Suprapubic skin (tissue), 4 donors: ENCODE measurements at regions not wholly inside any gene's neighbourhood (a gene's known extent, or its start where the extent isn't known, plus 50 kb on each side); places are given as distances from the start of the nearest gene placed in this dataset.
A peak's percentile ranks its signal among the peaks of the same experiment; 100 is the strongest.

Source experiments
- DNase-seq, 2 donors: peaks; one replicate each; pipeline ENCODE4 v3.0.0-alpha.2; 2019; ENCODE audit warnings: low spot score in 2 of 2
- H3K27ac ChIP-seq: fragments of 200-600 bp; sonication (generic); one replicate; pipeline ENCODE4 v1.5.1; 2019
- H3K27me3 ChIP-seq: fragments of 200-600 bp; sonication (generic); one replicate; pipeline ENCODE4 v1.5.1; 2019
- H3K36me3 ChIP-seq: fragments of 200-600 bp; sonication (generic); one replicate; pipeline ENCODE4 v1.5.1; 2019
- H3K4me1 ChIP-seq: fragments of 200-600 bp; sonication (generic); one replicate; pipeline ENCODE4 v1.5.1; 2019
- H3K4me3 ChIP-seq: fragments of 200-600 bp; sonication (generic); one replicate; pipeline ENCODE4 v1.5.1; 2019; ENCODE audit warnings: mild to moderate bottlenecking
- H3K9me3 ChIP-seq: fragments of 200-600 bp; sonication (generic); one replicate; pipeline ENCODE4 v1.5.1; 2019
- EP300 ChIP-seq: sonication (generic); formaldehyde crosslinking; IDR thresholded peaks from one replicate; pipeline ENCODE4 v1.6.1; 2017; ENCODE audit warnings: antibody characterized with exemption
- POLR2A ChIP-seq, 2 donors: fragments of 450-650 bp; IDR thresholded peaks; one replicate each; pipeline ENCODE4 v1.6.1; 2017; ENCODE audit warnings: antibody characterized with exemption in 2 of 2, mild to moderate bottlenecking in 2 of 2, moderate library complexity in 2 of 2
- POLR2AphosphoS5 ChIP-seq, 3 donors: sonication (generic); formaldehyde crosslinking; IDR thresholded peaks; one replicate each; pipeline ENCODE4 v1.6.1; 2017; ENCODE audit warnings: antibody characterized with exemption in 3 of 3
- WGBS: methylation state at CpG from one replicate; pipeline ENCODE4 v1.1.5; 2018; 5-methylcytosine and 5-hydroxymethylcytosine counted together
- TF ChIP-seq, protein P1 (sequence below), 2 donors: fragments of 200-600 bp in 1 of 2; fragments of 450-650 bp in 1 of 2; sonication (generic) in 1 of 2; IDR thresholded peaks; one replicate each; pipeline ENCODE4 v1.5.1; 2016 to 2019; ENCODE audit warnings: antibody characterized with exemption in 2 of 2, mild to moderate bottlenecking in 1 of 2, moderate library complexity in 1 of 2

DNA sequence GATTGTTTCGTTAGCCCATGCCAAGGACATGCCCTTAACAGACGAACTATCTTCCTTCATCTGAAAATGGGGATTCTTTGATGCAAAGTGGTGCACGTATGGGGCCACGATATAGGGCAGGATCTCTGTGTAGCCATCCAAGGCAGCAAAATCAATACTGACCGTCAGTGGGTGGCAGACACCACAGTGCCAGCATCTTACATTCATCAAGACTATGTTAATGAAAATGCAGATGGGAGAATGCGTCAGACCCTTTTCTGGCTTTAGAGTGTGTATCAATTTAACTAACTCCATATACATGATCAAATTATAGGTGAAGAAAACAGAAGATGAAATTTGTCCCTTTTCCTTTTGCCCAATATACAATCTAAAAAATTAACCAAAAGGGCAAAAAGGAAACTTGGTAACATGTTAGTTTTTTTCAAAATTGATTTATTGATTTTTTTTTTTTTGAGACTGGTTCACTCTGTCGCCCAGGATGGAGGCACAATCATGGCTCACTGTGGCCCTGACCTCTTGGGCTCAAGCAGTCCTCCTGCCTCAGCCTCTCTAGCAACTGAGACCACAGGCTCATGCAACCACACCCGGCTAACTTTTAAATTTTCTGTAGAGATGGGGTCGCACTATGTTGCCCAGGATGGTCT, 169.2 kb upstream of the SPRY4 start:
- Histone ChIP-seq H3K9me3 (no peaks in the 10 kb centered on the region), H3K4me1 (peaks cover 10% of the 10 kb centered on the region), H3K27ac (no peak overlapping the region), H3K36me3 (no peaks in the 10 kb centered on the region), H3K27me3 (no peaks in the 10 kb centered on the region), H3K4me3 (no peak overlapping the region)
- WGBS = 89% methylated on average over 9 of the region's 9 CpGs
- TF ChIP-seq EP300 (no peak), POLR2A (IDR thresholded peaks at IDR 0.05) (no peak), POLR2AphosphoS5 (IDR thresholded peaks at IDR 0.05) (no peak)
- TF ChIP-seq, protein P1, sequence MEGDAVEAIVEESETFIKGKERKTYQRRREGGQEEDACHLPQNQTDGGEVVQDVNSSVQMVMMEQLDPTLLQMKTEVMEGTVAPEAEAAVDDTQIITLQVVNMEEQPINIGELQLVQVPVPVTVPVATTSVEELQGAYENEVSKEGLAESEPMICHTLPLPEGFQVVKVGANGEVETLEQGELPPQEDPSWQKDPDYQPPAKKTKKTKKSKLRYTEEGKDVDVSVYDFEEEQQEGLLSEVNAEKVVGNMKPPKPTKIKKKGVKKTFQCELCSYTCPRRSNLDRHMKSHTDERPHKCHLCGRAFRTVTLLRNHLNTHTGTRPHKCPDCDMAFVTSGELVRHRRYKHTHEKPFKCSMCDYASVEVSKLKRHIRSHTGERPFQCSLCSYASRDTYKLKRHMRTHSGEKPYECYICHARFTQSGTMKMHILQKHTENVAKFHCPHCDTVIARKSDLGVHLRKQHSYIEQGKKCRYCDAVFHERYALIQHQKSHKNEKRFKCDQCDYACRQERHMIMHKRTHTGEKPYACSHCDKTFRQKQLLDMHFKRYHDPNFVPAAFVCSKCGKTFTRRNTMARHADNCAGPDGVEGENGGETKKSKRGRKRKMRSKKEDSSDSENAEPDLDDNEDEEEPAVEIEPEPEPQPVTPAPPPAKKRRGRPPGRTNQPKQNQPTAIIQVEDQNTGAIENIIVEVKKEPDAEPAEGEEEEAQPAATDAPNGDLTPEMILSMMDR (IDR thresholded peaks at IDR 0.05) = no peak
- DNase-seq = no peak

DNA sequence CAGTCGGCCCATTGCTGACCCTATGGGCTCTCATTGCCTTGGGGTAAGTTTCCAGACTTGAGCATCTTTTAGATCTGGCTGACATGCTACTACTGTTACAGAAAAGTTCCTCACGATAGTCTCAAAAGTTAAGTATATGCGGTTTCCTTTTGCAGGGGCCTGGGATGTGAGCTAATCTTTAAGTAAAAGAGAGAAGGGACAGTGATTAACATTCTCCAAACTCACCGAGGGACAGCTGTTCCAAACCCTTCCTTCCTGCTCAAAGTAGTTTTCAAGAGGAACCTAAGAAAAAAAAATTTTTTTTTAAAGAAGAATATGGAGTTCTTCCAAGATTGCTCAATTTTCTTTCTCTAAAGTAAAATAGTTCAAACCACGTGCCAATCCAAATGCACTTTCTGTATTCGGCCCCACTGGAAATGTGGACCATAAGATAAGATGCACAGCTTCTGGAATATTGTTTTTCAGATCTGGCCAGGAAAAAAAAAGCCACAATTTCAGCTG, 168.0 kb upstream of the SPRY4 start:
- 24% methylated on average over 6 of the region's 6 CpGs for WGBS
- DNase-seq = no peak
- Histone ChIP-seq H3K9me3 (no peaks in the 10 kb centered on the region), H3K27ac (peak overlapping the region; percentile 50), H3K27me3 (no peaks in the 10 kb centered on the region), H3K36me3 (no peaks in the 10 kb centered on the region), H3K4me1 (peaks cover 10% of the 10 kb centered on the region), H3K4me3 (no peak overlapping the region)
- TF ChIP-seq POLR2A (IDR thresholded peaks at IDR 0.05) (no peak), POLR2AphosphoS5 (IDR thresholded peaks at IDR 0.05) (no peak), EP300 (no peak)
- TF ChIP-seq, protein P1 (IDR thresholded peaks at IDR 0.05) = no peak

DNA sequence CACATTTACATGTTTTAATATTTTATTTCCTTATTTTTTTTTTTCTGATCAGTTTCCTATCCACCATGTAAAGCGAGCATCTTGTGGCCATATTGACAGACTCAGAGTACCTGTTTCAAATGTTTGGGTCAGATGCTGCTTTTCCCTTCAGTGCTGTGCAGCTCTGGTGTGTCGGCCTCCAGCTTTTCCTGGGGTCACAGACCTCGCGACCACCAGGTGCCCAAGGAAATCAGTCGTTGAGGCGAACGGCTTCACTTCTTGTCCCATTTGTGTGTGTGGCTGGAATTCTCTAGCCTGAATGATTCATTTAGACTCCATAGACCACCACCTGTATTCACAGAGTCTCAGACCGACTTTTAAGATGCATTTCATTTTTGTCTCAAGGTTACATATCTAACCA, 166.9 kb upstream of the SPRY4 start:
- Histone ChIP-seq H3K4me1 (peaks cover 10% of the 10 kb centered on the region), H3K27me3 (no peaks in the 10 kb centered on the region), H3K9me3 (no peaks in the 10 kb centered on the region), H3K36me3 (no peaks in the 10 kb centered on the region), H3K4me3 (no peak overlapping the region), H3K27ac (no peak overlapping the region)
- no peak for TF ChIP-seq POLR2AphosphoS5 (IDR thresholded peaks at IDR 0.05)
- TF ChIP-seq, protein P1 (IDR thresholded peaks at IDR 0.05) = no peak
- no peak for TF ChIP-seq POLR2A (IDR thresholded peaks at IDR 0.05)
- TF ChIP-seq EP300 = no peak
- no peak for DNase-seq
- 76% methylated on average over 8 of the region's 8 CpGs for WGBS

DNA sequence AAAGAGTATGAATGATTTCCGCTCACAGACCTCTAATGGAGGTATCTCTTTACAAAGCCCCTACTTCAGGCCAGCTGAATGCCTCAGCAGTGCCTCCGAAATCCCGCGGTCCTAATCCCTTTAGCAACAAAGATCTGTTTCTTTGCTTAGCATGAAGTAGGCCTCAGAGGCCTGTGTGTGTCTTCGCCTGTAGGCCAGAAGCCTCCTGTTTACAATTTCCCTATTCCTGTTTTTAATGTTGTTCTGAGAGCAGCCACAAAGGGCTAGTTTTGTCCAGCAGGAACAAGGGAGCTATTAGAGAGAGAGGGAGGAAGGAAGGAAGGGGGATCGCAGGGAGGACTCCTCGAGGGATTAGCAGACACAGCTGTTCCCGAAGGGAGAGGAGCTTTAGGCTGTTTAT, 166.4 kb upstream of the SPRY4 start:
- Histone ChIP-seq H3K4me1 (peaks cover 10% of the 10 kb centered on the region), H3K4me3 (no peak overlapping the region), H3K27me3 (no peaks in the 10 kb centered on the region), H3K9me3 (no peaks in the 10 kb centered on the region), H3K27ac (peak overlapping the region; percentile 20), H3K36me3 (no peaks in the 10 kb centered on the region)
- TF ChIP-seq, protein P1 (IDR thresholded peaks at IDR 0.05) = no peak
- TF ChIP-seq EP300 (no peak), POLR2AphosphoS5 (IDR thresholded peaks at IDR 0.05) (no peak), POLR2A (IDR thresholded peaks at IDR 0.05) (no peak)
- no peak for DNase-seq
- WGBS = 67% methylated on average over 8 of the region's 8 CpGs

DNA sequence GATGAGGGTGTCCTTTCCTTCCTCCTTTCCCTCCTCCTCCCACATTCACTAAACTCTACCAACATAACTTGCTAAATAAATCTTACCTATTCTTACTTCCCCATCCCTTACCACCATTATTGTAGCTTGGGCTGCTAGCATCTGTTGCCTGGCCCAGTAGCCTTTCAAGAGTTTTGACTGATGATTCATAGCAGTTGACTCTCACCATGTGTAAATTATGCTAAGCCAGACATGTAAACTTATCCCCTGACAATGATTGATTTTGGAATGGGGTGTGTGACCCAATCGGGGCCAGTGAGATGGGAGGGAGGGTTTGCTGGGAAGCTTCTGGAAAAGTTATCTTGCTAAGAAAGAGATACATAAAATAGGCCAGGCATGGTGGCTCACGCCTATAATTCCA, 161.8 kb upstream of the SPRY4 start:
- H3K4me1 ChIP-seq = no peaks in the 10 kb centered on the region
- no peak for DNase-seq
- H3K27me3 ChIP-seq = no peaks in the 10 kb centered on the region
- TF ChIP-seq, protein P1 (IDR thresholded peaks at IDR 0.05) = no peak
- TF ChIP-seq EP300 (no peak), POLR2AphosphoS5 (IDR thresholded peaks at IDR 0.05) (no peak), POLR2A (IDR thresholded peaks at IDR 0.05) (no peak)
- WGBS = 63% methylated on average over 2 of the region's 2 CpGs
- no peak overlapping the region for H3K27ac ChIP-seq
- no peaks in the 10 kb centered on the region for H3K36me3 ChIP-seq
- no peaks in the 10 kb centered on the region for H3K9me3 ChIP-seq
- H3K4me3 ChIP-seq = no peak overlapping the region
